OCI-LY7 (cell line): ENCODE measurements at regions not wholly inside any gene's neighbourhood (a gene's known extent, or its start where the extent isn't known, plus 50 kb on each side); places are given as distances from the start of the nearest gene placed in this dataset.

Source experiments
- BruUV-seq: library from RNA; stranded (reverse); fragments of 400-500 nt; replicated peaks from 2 replicates; lab custom pipeline; 2021; lab: Mats Ljungman, UMichigan
- CTCF ChIA-PET: fragments of 300-600 bp; sonication (Branson Sonifier 250); formaldehyde crosslinking; loops from one replicate; lab custom pipeline; 2022; ENCODE audit warnings: antibody characterized with exemption; ENCODE audit not compliant: unreplicated experiment; lab: Charles Lee
- POLR2A ChIA-PET: fragments of 300-600 bp; sonication (Branson Sonifier 250); formaldehyde crosslinking; loops from one replicate; lab custom pipeline; 2022; ENCODE audit warnings: antibody characterized with exemption; lab: Charles Lee
- DNase-seq: peaks from one replicate; pipeline ENCODE4 v3.0.0-alpha.2; 2015; ENCODE audit warnings: low spot score
- H2AFZ ChIP-seq: fragments of 200-600 bp; sonication (generic), shearing (Covaris generic); 2 replicates; pipeline ENCODE4 v1.6.1; 2014; ENCODE audit warnings: mild to moderate bottlenecking, antibody characterized with exemption, low read length, moderate library complexity
- H3K27ac ChIP-seq: fragments of 200-600 bp; sonication (generic); 2 replicates; pipeline ENCODE4 v1.5.1; 2014; ENCODE audit warnings: mixed run types, low read depth, mild to moderate bottlenecking, moderate library complexity, low read length, inconsistent platforms; ENCODE audit not compliant: poor library complexity, severe bottlenecking
- H3K36me3 ChIP-seq: fragments of 200-600 bp; sonication (generic); 2 replicates; pipeline ENCODE4 v1.6.1; 2014; ENCODE audit warnings: mild to moderate bottlenecking, antibody characterized with exemption, low read length, moderate library complexity, mixed read lengths; ENCODE audit not compliant: insufficient read depth
- H3K4me1 ChIP-seq: fragments of 200-600 bp; sonication (generic); 2 replicates; pipeline ENCODE4 v1.5.1; 2014; ENCODE audit warnings: mild to moderate bottlenecking, low read length; ENCODE audit not compliant: insufficient read depth, poor library complexity, severe bottlenecking
- H3K4me2 ChIP-seq: fragments of 200-600 bp; sonication (generic); 2 replicates; pipeline ENCODE4 v1.6.1; 2014; ENCODE audit warnings: mild to moderate bottlenecking, low read length
- H3K4me3 ChIP-seq: fragments of 200-600 bp; sonication (generic); 2 replicates; pipeline ENCODE4 v1.5.1; 2014; ENCODE audit warnings: mild to moderate bottlenecking, low read depth, low read length; ENCODE audit not compliant: poor library complexity, severe bottlenecking
- H3K79me2 ChIP-seq: fragments of 200-600 bp; sonication (generic); 2 replicates; pipeline ENCODE4 v1.6.1; 2016; ENCODE audit warnings: low read depth, mild to moderate bottlenecking, low read length, moderate library complexity, mixed read lengths; ENCODE audit not compliant: insufficient read depth
- H3K9me2 ChIP-seq: fragments of 200-600 bp; sonication (generic); 2 replicates; pipeline ENCODE4 v1.6.1; 2016; ENCODE audit warnings: mild to moderate bottlenecking, low read length, mixed read lengths; ENCODE audit not compliant: insufficient read depth
- H3K9me3 ChIP-seq: fragments of 200-600 bp; sonication (generic); 2 replicates; pipeline ENCODE4 v1.6.1; 2014; ENCODE audit warnings: mild to moderate bottlenecking, mixed run types, low read length, mixed read lengths
- H4K20me1 ChIP-seq: fragments of 200-600 bp; sonication (generic); 2 replicates; pipeline ENCODE4 v1.6.1; 2014; ENCODE audit warnings: mild to moderate bottlenecking, antibody characterized with exemption, low read length, moderate library complexity, mixed read lengths; ENCODE audit not compliant: insufficient read depth
- CTCF ChIP-seq: fragments of 200-600 bp; sonication (generic); conservative IDR thresholded peaks from 2 replicates; pipeline ENCODE4 v1.5.1; 2014; ENCODE audit warnings: mild to moderate bottlenecking, antibody characterized with exemption, low read length, moderate library complexity, mixed read lengths
- EZH2phosphoT487 ChIP-seq: fragments of 200-600 bp; sonication (generic); IDR thresholded peaks from 2 replicates; pipeline ENCODE4 v1.6.1; 2018; ENCODE audit warnings: low read depth, borderline replicate concordance, mild to moderate bottlenecking, mixed run types, antibody characterized with exemption, low read length, moderate library complexity, mixed read lengths
- intact Hi-C: fragments of 100-400 bp; cut with micrococcal nuclease; formaldehyde crosslinking; loops from one replicate; pipeline ENCODE4 v1.10.0; 2022; ENCODE audit not compliant: unreplicated experiment

GRCh38 chr2:215764441-215765048 lies 248.8 kb downstream of the MREG start:
- ChIA-PET CTCF (no interaction called here), POLR2A (interaction anchor here (1.1 kb wide), 1 partner anchor 117 kb away, joined by 4 read pairs; no protein-coding TSS in a partner anchor)
- Histone ChIP-seq H3K4me2 (no peak overlapping the region), H3K4me1 (no peaks in the 10 kb centered on the region), H3K9me3 (no peaks in the 10 kb centered on the region), H3K79me2 (no peaks in the 10 kb centered on the region), H3K9me2 (no peaks in the 10 kb centered on the region), H4K20me1 (no peaks in the 10 kb centered on the region), H3K27ac (no peak overlapping the region), H3K4me3 (no peak overlapping the region), H2AFZ (no peak overlapping the region), H3K36me3 (no peaks in the 10 kb centered on the region)
- BruUV-seq = no TSS peak
- intact Hi-C loops = no loop called here
- TF ChIP-seq CTCF (no peak), EZH2phosphoT487 (no peak)
- DNase-seq = no peak

DNA sequence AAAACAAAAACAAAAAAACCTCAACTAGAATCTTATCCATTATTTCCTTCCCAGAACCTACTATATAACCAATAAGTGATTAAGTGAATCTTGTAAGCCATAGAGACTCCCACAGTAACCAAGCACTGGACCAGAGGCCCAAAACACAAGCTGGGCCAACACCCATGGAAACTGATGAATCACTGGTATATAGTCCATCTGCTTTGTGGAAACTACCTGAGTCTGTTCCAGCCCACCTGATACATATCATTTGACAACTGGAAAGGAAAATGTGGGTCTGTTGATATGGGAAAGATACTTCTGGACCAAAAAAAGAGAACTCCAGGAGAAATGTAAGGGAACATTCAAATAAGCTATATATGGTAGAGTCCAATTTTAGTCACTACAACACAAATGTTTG lies 252.8 kb downstream of the MREG start:
- CTCF ChIA-PET = no interaction called here

More for the DNA sequence above, 252.8 kb downstream of the MREG start:
- POLR2A ChIA-PET = interaction anchor here (0.6 to 0.9 kb wide), 3 partner anchors 30 to 118 kb away, joined by 3 read pairs; no protein-coding TSS in a partner anchor
- H3K4me1 ChIP-seq = no peaks in the 10 kb centered on the region
- H4K20me1 ChIP-seq = no peaks in the 10 kb centered on the region
- no peaks in the 10 kb centered on the region for H3K36me3 ChIP-seq
- H3K27ac ChIP-seq = no peak overlapping the region
- H3K9me2 ChIP-seq = no peaks in the 10 kb centered on the region
- no peak for DNase-seq
- no peaks in the 10 kb centered on the region for H3K79me2 ChIP-seq
- H3K4me2 ChIP-seq = no peak overlapping the region
- H3K9me3 ChIP-seq = no peaks in the 10 kb centered on the region
- H2AFZ ChIP-seq = no peak overlapping the region
- TF ChIP-seq EZH2phosphoT487 (no peak), CTCF (no peak)
- no peak overlapping the region for H3K4me3 ChIP-seq
- BruUV-seq = no TSS peak
- intact Hi-C loops = no loop called here
